GM23338 (cell line): ENCODE measurements at regions not wholly inside any gene's neighbourhood (a gene's known extent, or its start where the extent isn't known, plus 50 kb on each side); places are given as distances from the start of the nearest gene placed in this dataset.
A peak's percentile ranks its signal among the peaks of the same experiment; 100 is the strongest.

ENCODE experiments used
- ATAC-seq: fragments of 200-7000 bp; cut with Tn5 transposase; 3 replicates; pipeline ENCODE4 v1.9.1; 2020
- DNase-seq: peaks from one replicate; pipeline ENCODE4 v3.0.0-alpha.2; 2015; ENCODE audit warnings: low spot score
- H2AFZ ChIP-seq: fragments of 200-600 bp; sonication (generic); 2 replicates; pipeline ENCODE4 v1.8.0; 2016; ENCODE audit warnings: antibody characterized with exemption, mild to moderate bottlenecking, moderate library complexity
- H3F3A ChIP-seq: fragments of 200-600 bp; sonication (generic); replicated peaks from 2 replicates; pipeline ENCODE4 v1.8.0; 2017; ENCODE audit warnings: antibody characterized with exemption, mixed run types, low read depth
- H3K27ac ChIP-seq: fragments of 200-600 bp; sonication (generic); 2 replicates; pipeline ENCODE4 v1.6.1; 2016; ENCODE audit warnings: low read depth
- H3K27me3 ChIP-seq: fragments of 200-600 bp; sonication (generic); 2 replicates; pipeline ENCODE4 v1.8.0; 2016; ENCODE audit warnings: mild to moderate bottlenecking, mixed run types, moderate library complexity; ENCODE audit not compliant: insufficient read depth
- H3K36me3 ChIP-seq: fragments of 200-600 bp; sonication (generic); 2 replicates; pipeline ENCODE4 v1.8.0; 2016; ENCODE audit warnings: mild to moderate bottlenecking; ENCODE audit not compliant: insufficient read depth
- H3K4me1 ChIP-seq: fragments of 200-600 bp; sonication (generic); 2 replicates; pipeline ENCODE4 v1.8.0; 2016; ENCODE audit warnings: mild to moderate bottlenecking, moderate library complexity; ENCODE audit not compliant: insufficient read depth
- H3K4me2 ChIP-seq: fragments of 200-600 bp; sonication (generic); 2 replicates; pipeline ENCODE4 v1.7.1; 2017; ENCODE audit warnings: mixed run types
- H3K4me3 ChIP-seq: fragments of 200-600 bp; sonication (generic); 2 replicates; pipeline ENCODE4 v1.6.1; 2016; ENCODE audit warnings: mixed run types
- H3K79me2 ChIP-seq: fragments of 200-600 bp; sonication (generic); replicated peaks from 2 replicates; pipeline ENCODE4 v1.8.0; 2017; ENCODE audit warnings: mild to moderate bottlenecking; ENCODE audit not compliant: insufficient read depth
- H3K9me2 ChIP-seq: fragments of 200-600 bp; sonication (generic); 2 replicates; pipeline ENCODE4 v1.8.0; 2017; ENCODE audit not compliant: insufficient read depth
- H4K20me1 ChIP-seq: fragments of 200-600 bp; sonication (generic); replicated peaks from 2 replicates; pipeline ENCODE4 v1.8.0; 2017; ENCODE audit warnings: mild to moderate bottlenecking; ENCODE audit not compliant: insufficient read depth
- H3K27ac Mint-ChIP-seq: 2 replicates; pipeline ENCODE4 v1.8.0; 2020; ENCODE audit warnings: inconsistent platforms, mild to moderate bottlenecking, moderate library complexity, mixed read lengths
- H3K27me3 Mint-ChIP-seq: 3 replicates; pipeline ENCODE4 v1.8.0; 2022; ENCODE audit warnings: low read depth, mild to moderate bottlenecking, moderate library complexity, mixed read lengths, inconsistent platforms; ENCODE audit not compliant: insufficient read depth, poor library complexity
- H3K36me3 Mint-ChIP-seq: 3 replicates; pipeline ENCODE4 v1.8.0; 2021; ENCODE audit warnings: low read depth, mild to moderate bottlenecking, inconsistent platforms, moderate library complexity, mixed read lengths
- H3K4me1 Mint-ChIP-seq: 3 replicates; pipeline ENCODE4 v1.8.0; 2020; ENCODE audit warnings: mild to moderate bottlenecking, inconsistent platforms, mixed read lengths
- H3K4me3 Mint-ChIP-seq: 3 replicates; pipeline ENCODE4 v1.8.0; 2021; ENCODE audit warnings: moderate library complexity, mild to moderate bottlenecking, inconsistent platforms, mixed read lengths
- H3K9me3 Mint-ChIP-seq: 3 replicates; pipeline ENCODE4 v1.8.0; 2020; ENCODE audit warnings: moderate library complexity, mild to moderate bottlenecking, inconsistent platforms, mixed read lengths
- EZH2 ChIP-seq: fragments of 200-600 bp; sonication (generic); IDR thresholded peaks from one replicate; pipeline ENCODE4 v1.8.0; 2017; ENCODE audit warnings: antibody characterized with exemption, mild to moderate bottlenecking, low read depth; ENCODE audit not compliant: unreplicated experiment
- EZH2phosphoT487 ChIP-seq: fragments of 200-600 bp; sonication (generic); IDR thresholded peaks from one replicate; pipeline ENCODE4 v1.8.1; 2018; ENCODE audit warnings: antibody characterized with exemption; ENCODE audit not compliant: unreplicated experiment
- JUNB ChIP-seq: IDR thresholded peaks from one replicate; pipeline ENCODE4 v1.6.1; 2016; ENCODE audit warnings: antibody characterized with exemption; ENCODE audit not compliant: unreplicated experiment
- NANOG ChIP-seq: IDR thresholded peaks from 2 replicates; pipeline ENCODE4 v1.6.1; 2016; ENCODE audit warnings: antibody characterized with exemption, borderline replicate concordance
- POLR2AphosphoS5 ChIP-seq: IDR thresholded peaks from 2 replicates; pipeline ENCODE4 v1.6.1; 2016; ENCODE audit warnings: antibody characterized with exemption, low read depth
- STAT1 ChIP-seq: IDR thresholded peaks from one replicate; pipeline ENCODE4 v1.6.1; 2016; ENCODE audit warnings: antibody characterized with exemption; ENCODE audit not compliant: unreplicated experiment
- ZNF114 ChIP-seq: fragments of 250-450 bp; sonication (Bioruptor Pico); IDR thresholded peaks from 2 replicates; pipeline ENCODE4 v1.5.0; 2020; ENCODE audit warnings: mild to moderate bottlenecking, moderate library complexity
- ZNF331 ChIP-seq: fragments of 250-450 bp; sonication (Bioruptor Pico); IDR thresholded peaks from 2 replicates; pipeline ENCODE4 v1.5.0; 2020; ENCODE audit warnings: low read depth, mild to moderate bottlenecking, moderate library complexity
- TF ChIP-seq, protein P1 (sequence below): IDR thresholded peaks from 2 replicates; pipeline ENCODE4 v1.6.1; 2016; ENCODE audit warnings: antibody characterized with exemption
- TF ChIP-seq, protein P2 (sequence below), 2 experiments: fragments of 200-600 bp in 1 of 2; sonication (generic) in 1 of 2; conservative IDR thresholded peaks; 2 replicates each; pipeline versions ENCODE4 v1.5.1 to v1.6.1; 2016 to 2017; ENCODE audit warnings: antibody characterized with exemption in 2 of 2, low read depth in 2 of 2, mild to moderate bottlenecking in 2 of 2, moderate library complexity in 1 of 2
- TF ChIP-seq, protein P3 (sequence below): fragments of 250-450 bp; sonication (Bioruptor Pico); IDR thresholded peaks from 2 replicates; pipeline ENCODE4 v1.5.0; 2020; ENCODE audit warnings: mild to moderate bottlenecking, moderate library complexity

DNA sequence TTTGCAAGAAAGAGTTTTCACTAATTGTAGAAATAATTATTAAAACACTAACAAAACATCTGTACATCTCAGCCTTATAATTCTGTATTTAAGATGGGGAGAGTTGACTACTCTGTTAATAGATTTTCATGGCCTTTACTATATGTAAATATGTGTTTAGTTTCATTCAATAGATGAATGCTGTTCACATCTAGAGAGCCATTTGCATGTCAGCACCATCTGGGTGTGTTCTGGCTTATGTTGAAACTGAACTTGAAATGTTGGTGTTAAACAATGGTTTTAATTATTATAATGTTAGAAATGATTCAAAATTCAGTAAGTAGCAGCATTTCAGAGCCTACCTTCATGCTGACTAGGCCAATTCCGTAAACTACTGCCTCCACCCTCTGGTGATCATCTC is 102.5 kb upstream of the ADAD1 start (continued):
- no peak for TF ChIP-seq STAT1

DNA sequence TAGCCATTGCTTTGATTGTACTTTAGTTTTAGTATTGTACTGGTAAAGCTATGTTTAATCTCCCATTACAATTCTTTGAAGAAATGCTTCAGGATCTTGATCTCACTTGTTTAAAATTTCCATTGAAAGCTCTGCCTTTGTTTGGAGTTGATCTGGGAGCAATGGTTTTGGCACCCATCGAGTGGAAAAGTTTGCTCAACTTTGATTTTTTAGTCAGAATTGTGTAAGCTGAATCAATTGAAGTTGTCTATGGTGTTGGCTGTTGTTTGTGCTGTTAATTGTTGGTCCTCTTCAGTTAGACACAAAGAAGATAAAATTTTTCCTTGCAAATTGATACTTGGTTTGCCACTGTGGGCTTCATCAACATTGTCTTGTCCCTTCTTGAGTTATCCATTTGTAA is 99.8 kb upstream of the ADAD1 start:
- Histone ChIP-seq H3K27me3 (no peaks in the 10 kb centered on the region), H3F3A (no peaks in the 10 kb centered on the region), H3K4me1 (no peaks in the 10 kb centered on the region), H4K20me1 (no peaks in the 10 kb centered on the region; the same call in 1 of the 2 replicates), H3K79me2 (no peaks in the 10 kb centered on the region), H2AFZ (no peak overlapping the region), H3K4me2 (no peak overlapping the region), H3K9me2 (no peaks in the 10 kb centered on the region), H3K36me3 (no peaks in the 10 kb centered on the region), H3K4me3 (no peak overlapping the region), H3K27ac (no peak overlapping the region)
- DNase-seq (no peak), ATAC-seq (no peak)
- Mint-ChIP-seq H3K9me3 (no peaks in the 10 kb centered on the region), H3K27ac (peak overlapping the region; percentile 37; the same call in 1 of the 2 replicates), H3K27me3 (peaks cover 1% of the 10 kb centered on the region), H3K4me3 (no peak overlapping the region), H3K36me3 (0 out of 3 replicates have a peak, but pooled peaks cover 4% of the 10 kb centered on the region), H3K4me1 (no peaks in the 10 kb centered on the region)
- no peak for TF ChIP-seq POLR2AphosphoS5

DNA sequence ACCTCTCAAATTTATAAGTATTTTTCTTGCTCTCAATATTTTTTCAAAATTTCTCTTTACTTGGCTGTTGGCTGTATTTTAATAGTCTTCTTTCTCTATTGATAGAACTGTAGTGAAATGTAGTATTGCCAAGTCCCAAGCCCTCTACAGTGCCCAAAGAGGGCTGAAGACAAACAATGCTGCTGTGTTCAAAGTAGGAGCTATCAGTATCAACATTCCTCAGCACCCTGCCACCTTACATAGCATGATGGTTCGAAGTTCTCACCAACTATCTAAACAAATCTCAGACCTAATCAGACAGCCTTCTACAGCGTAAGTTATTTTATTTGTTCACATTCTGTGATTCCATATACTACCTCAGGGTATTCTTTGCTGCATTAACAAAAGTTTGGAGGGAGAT is 99.1 kb upstream of the ADAD1 start:
- DNase-seq (no peak), ATAC-seq (no peak)
- Mint-ChIP-seq H3K27me3 (peaks cover 1% of the 10 kb centered on the region), H3K4me1 (no peaks in the 10 kb centered on the region), H3K27ac (no peak overlapping the region), H3K9me3 (no peaks in the 10 kb centered on the region), H3K4me3 (no peak overlapping the region), H3K36me3 (0 out of 3 replicates have a peak, but pooled peaks cover 4% of the 10 kb centered on the region)
- no peak overlapping the region for H3K4me3 ChIP-seq
- no peak overlapping the region for H3K27ac ChIP-seq
- H3K4me1 ChIP-seq = no peaks in the 10 kb centered on the region
- no peaks in the 10 kb centered on the region for H3K79me2 ChIP-seq
- H3K4me2 ChIP-seq = no peak overlapping the region
- no peaks in the 10 kb centered on the region for H3K27me3 ChIP-seq
- no peak overlapping the region for H2AFZ ChIP-seq
- no peaks in the 10 kb centered on the region for H4K20me1 ChIP-seq
- no peaks in the 10 kb centered on the region for H3K36me3 ChIP-seq
- H3F3A ChIP-seq = no peaks in the 10 kb centered on the region
- no peaks in the 10 kb centered on the region for H3K9me2 ChIP-seq
- no peak for TF ChIP-seq EZH2phosphoT487
- TF ChIP-seq, protein P1, sequence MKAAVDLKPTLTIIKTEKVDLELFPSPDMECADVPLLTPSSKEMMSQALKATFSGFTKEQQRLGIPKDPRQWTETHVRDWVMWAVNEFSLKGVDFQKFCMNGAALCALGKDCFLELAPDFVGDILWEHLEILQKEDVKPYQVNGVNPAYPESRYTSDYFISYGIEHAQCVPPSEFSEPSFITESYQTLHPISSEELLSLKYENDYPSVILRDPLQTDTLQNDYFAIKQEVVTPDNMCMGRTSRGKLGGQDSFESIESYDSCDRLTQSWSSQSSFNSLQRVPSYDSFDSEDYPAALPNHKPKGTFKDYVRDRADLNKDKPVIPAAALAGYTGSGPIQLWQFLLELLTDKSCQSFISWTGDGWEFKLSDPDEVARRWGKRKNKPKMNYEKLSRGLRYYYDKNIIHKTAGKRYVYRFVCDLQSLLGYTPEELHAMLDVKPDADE = no peak
- TF ChIP-seq ZNF331 = no peak
- TF ChIP-seq EZH2 = no peak
- TF ChIP-seq JUNB = no peak
- TF ChIP-seq, protein P2, sequence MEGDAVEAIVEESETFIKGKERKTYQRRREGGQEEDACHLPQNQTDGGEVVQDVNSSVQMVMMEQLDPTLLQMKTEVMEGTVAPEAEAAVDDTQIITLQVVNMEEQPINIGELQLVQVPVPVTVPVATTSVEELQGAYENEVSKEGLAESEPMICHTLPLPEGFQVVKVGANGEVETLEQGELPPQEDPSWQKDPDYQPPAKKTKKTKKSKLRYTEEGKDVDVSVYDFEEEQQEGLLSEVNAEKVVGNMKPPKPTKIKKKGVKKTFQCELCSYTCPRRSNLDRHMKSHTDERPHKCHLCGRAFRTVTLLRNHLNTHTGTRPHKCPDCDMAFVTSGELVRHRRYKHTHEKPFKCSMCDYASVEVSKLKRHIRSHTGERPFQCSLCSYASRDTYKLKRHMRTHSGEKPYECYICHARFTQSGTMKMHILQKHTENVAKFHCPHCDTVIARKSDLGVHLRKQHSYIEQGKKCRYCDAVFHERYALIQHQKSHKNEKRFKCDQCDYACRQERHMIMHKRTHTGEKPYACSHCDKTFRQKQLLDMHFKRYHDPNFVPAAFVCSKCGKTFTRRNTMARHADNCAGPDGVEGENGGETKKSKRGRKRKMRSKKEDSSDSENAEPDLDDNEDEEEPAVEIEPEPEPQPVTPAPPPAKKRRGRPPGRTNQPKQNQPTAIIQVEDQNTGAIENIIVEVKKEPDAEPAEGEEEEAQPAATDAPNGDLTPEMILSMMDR (conservative IDR thresholded peaks at IDR 0.05; ENCODE audit: low read depth in 2 of 2) = no peak
- TF ChIP-seq ZNF114 (CRISPR knock-in tag) = no peak
- TF ChIP-seq, protein P3, sequence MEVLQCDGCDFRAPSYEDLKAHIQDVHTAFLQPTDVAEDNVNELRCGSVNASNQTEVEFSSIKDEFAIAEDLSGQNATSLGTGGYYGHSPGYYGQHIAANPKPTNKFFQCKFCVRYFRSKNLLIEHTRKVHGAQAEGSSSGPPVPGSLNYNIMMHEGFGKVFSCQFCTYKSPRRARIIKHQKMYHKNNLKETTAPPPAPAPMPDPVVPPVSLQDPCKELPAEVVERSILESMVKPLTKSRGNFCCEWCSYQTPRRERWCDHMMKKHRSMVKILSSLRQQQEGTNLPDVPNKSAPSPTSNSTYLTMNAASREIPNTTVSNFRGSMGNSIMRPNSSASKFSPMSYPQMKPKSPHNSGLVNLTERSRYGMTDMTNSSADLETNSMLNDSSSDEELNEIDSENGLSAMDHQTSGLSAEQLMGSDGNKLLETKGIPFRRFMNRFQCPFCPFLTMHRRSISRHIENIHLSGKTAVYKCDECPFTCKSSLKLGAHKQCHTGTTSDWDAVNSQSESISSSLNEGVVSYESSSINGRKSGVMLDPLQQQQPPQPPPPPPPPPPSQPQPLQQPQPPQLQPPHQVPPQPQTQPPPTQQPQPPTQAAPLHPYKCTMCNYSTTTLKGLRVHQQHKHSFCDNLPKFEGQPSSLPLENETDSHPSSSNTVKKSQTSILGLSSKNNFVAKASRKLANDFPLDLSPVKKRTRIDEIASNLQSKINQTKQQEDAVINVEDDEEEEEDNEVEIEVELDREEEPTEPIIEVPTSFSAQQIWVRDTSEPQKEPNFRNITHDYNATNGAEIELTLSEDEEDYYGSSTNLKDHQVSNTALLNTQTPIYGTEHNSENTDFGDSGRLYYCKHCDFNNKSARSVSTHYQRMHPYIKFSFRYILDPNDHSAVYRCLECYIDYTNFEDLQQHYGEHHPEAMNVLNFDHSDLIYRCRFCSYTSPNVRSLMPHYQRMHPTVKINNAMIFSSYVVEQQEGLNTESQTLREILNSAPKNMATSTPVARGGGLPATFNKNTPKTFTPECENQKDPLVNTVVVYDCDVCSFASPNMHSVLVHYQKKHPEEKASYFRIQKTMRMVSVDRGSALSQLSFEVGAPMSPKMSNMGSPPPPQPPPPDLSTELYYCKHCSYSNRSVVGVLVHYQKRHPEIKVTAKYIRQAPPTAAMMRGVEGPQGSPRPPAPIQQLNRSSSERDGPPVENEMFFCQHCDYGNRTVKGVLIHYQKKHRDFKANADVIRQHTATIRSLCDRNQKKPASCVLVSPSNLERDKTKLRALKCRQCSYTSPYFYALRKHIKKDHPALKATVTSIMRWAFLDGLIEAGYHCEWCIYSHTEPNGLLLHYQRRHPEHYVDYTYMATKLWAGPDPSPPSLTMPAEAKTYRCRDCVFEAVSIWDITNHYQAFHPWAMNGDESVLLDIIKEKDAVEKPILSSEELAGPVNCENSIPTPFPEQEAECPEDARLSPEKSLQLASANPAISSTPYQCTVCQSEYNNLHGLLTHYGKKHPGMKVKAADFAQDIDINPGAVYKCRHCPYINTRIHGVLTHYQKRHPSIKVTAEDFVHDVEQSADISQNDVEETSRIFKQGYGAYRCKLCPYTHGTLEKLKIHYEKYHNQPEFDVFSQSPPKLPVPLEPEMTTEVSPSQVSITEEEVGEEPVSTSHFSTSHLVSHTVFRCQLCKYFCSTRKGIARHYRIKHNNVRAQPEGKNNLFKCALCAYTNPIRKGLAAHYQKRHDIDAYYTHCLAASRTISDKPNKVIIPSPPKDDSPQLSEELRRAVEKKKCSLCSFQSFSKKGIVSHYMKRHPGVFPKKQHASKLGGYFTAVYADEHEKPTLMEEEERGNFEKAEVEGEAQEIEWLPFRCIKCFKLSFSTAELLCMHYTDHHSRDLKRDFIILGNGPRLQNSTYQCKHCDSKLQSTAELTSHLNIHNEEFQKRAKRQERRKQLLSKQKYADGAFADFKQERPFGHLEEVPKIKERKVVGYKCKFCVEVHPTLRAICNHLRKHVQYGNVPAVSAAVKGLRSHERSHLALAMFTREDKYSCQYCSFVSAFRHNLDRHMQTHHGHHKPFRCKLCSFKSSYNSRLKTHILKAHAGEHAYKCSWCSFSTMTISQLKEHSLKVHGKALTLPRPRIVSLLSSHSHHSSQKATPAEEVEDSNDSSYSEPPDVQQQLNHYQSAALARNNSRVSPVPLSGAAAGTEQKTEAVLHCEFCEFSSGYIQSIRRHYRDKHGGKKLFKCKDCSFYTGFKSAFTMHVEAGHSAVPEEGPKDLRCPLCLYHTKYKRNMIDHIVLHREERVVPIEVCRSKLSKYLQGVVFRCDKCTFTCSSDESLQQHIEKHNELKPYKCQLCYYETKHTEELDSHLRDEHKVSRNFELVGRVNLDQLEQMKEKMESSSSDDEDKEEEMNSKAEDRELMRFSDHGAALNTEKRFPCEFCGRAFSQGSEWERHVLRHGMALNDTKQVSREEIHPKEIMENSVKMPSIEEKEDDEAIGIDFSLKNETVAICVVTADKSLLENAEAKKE (CRISPR knock-in tag) = no peak
- TF ChIP-seq NANOG = no peak
- TF ChIP-seq STAT1 = no peak
